OCI-LY1 (cell line): ENCODE measurements at regions not wholly inside any gene's neighbourhood (a gene's known extent, or its start where the extent isn't known, plus 50 kb on each side); places are given as distances from the start of the nearest gene placed in this dataset.

Source experiments
- EZH2 ChIP-seq: fragments of 200-600 bp; sonication (generic), shearing (Covaris generic); IDR thresholded peaks from 2 replicates; pipeline ENCODE4 v1.8.0; 2017; ENCODE audit warnings: borderline replicate concordance, mixed run types, mild to moderate bottlenecking, antibody characterized with exemption, low read length, moderate library complexity, mixed read lengths
- TF ChIP-seq, protein P1 (sequence below): fragments of 200-600 bp; sonication (generic), shearing (Covaris generic); IDR thresholded peaks from 2 replicates; pipeline ENCODE4 v1.5.1; 2017; ENCODE audit warnings: mild to moderate bottlenecking, antibody characterized with exemption, low read length, moderate library complexity, mixed read lengths

DNA sequence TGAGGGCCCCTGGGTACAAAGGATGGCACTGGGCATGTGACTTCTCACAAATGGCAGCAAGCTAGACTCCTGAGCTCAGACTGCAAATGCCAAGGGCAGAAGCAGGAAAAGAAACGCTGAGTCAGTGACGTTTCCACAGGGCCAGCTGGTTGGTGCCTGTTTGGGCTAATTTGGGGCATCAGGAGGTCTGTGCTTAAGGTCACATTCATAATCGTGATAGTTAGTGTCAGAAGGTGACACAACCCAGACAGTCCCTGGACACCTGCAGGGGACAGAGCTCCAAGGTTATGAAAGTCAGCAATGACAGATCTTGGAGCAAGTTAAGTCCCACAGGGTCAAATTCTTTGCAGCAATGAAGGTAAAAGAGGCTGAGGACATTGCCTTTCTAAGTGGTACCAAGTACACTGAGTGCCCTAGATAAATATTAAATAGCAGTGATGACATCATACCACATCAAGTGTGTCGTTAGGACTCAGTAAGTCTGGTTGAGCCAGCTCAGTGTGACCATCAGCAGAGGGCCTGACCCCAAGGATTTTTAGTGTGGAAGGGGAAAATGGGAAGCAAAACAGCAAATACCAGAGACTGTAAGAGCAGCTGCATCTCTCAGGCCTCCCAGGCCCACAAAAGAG is 556.9 kb upstream of the CFAP20DC start:
- TF ChIP-seq, protein P1, sequence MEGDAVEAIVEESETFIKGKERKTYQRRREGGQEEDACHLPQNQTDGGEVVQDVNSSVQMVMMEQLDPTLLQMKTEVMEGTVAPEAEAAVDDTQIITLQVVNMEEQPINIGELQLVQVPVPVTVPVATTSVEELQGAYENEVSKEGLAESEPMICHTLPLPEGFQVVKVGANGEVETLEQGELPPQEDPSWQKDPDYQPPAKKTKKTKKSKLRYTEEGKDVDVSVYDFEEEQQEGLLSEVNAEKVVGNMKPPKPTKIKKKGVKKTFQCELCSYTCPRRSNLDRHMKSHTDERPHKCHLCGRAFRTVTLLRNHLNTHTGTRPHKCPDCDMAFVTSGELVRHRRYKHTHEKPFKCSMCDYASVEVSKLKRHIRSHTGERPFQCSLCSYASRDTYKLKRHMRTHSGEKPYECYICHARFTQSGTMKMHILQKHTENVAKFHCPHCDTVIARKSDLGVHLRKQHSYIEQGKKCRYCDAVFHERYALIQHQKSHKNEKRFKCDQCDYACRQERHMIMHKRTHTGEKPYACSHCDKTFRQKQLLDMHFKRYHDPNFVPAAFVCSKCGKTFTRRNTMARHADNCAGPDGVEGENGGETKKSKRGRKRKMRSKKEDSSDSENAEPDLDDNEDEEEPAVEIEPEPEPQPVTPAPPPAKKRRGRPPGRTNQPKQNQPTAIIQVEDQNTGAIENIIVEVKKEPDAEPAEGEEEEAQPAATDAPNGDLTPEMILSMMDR = no peak
- TF ChIP-seq EZH2 = no peak
